C4-2B (cell line): ENCODE measurements at regions not wholly inside any gene's neighbourhood (a gene's known extent, or its start where the extent isn't known, plus 50 kb on each side); places are given as distances from the start of the nearest gene placed in this dataset.

Experiments used
- ZFX ChIP-seq: fragments of 450-650 bp; IDR thresholded peaks from 2 replicates; pipeline ENCODE4 v1.6.1; 2017
- TF ChIP-seq, protein P1 (sequence below): fragments of 450-650 bp; conservative IDR thresholded peaks from 2 replicates; pipeline ENCODE4 v1.5.1; 2017; ENCODE audit warnings: mild to moderate bottlenecking

DNA sequence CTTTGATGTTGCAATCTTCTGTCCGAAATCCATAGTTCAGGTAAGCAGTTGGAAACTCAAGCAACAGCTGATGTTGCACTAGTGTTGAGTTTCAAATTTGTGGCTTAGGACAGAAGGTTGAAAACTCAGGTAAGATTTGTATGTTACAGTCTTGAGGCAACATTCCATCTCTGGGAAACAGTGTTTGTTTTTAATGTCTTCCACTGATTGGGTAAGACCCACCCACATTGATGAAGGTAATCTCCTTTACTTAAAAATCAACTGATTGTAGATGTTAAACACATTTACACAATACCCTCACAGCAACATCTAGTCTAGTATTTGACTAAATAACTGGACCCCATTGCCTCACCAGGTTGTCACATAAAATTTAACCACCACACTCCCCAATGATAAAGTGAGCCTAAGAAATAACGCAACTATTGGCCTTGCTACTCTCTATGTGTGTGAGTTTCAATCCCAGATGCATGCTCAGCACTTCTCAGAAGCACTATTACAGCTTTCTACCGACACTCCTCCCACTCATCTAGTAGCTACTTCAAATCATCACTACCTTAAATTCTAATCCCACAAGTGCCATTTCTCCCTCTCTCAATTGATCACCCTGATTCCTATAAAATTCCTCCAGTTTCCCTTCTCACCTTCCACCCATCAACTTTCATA is 164.0 kb downstream of the MBD2 start:
- TF ChIP-seq, protein P1, sequence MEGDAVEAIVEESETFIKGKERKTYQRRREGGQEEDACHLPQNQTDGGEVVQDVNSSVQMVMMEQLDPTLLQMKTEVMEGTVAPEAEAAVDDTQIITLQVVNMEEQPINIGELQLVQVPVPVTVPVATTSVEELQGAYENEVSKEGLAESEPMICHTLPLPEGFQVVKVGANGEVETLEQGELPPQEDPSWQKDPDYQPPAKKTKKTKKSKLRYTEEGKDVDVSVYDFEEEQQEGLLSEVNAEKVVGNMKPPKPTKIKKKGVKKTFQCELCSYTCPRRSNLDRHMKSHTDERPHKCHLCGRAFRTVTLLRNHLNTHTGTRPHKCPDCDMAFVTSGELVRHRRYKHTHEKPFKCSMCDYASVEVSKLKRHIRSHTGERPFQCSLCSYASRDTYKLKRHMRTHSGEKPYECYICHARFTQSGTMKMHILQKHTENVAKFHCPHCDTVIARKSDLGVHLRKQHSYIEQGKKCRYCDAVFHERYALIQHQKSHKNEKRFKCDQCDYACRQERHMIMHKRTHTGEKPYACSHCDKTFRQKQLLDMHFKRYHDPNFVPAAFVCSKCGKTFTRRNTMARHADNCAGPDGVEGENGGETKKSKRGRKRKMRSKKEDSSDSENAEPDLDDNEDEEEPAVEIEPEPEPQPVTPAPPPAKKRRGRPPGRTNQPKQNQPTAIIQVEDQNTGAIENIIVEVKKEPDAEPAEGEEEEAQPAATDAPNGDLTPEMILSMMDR = no peak
- no peak for TF ChIP-seq ZFX
